ENCODE measurements at regions not wholly inside any gene's neighbourhood (a gene's known extent, or its start where the extent isn't known, plus 50 kb on each side); places are given as distances from the start of the nearest gene placed in this dataset.

- DNase-seq: no peak
- H3K4me2 ChIP-seq (replicated peaks; ENCODE audit: low read depth, low read length, poor library complexity, severe bottlenecking): no peak overlapping the region
- intact Hi-C loops (cut with micrococcal nuclease): no loop called here
- no peaks in the 10 kb centered on the region for H3K9me3 Mint-ChIP-seq (ENCODE audit: insufficient read depth)
- H3K4me3 ChIP-seq (ENCODE audit: control extremely low read depth in 1 of 5, extremely low read depth in 1 of 5, insufficient read depth in 1 of 5, low read depth in 2 of 5, low read length in 4 of 5): no peak overlapping the region
- no peak for ATAC-seq (ENCODE audit: low read depth)
- no peak overlapping the region for H3K4me3 Mint-ChIP-seq
- 81% methylated on average over 5 of the region's 11 CpGs for WGBS (ENCODE audit: insufficient coverage)
- no peaks in the 10 kb centered on the region for H3K4me1 Mint-ChIP-seq
- H3K27ac Mint-ChIP-seq: no peak overlapping the region
- no peaks in the 10 kb centered on the region for H4K20me1 ChIP-seq (ENCODE audit: control insufficient read depth, insufficient read depth, low read length, poor library complexity, severe bottlenecking)
- H2AFZ ChIP-seq (ENCODE audit: insufficient read depth, low read depth, low read length, poor library complexity, severe bottlenecking): no peak overlapping the region
- ChIA-PET CTCF (no interaction called here), POLR2A (no interaction called here)
- no peaks in the 10 kb centered on the region for H3K27me3 ChIP-seq (replicated peaks in 1 of 4; ENCODE audit: control extremely low read depth in 1 of 4, control insufficient read depth in 3 of 4, insufficient read depth in 4 of 4, low read length in 3 of 4)
- H3K9ac ChIP-seq (ENCODE audit: low read length): no peak overlapping the region
- no peaks in the 10 kb centered on the region for H3K27me3 Mint-ChIP-seq
- no peaks in the 10 kb centered on the region for H3K36me3 ChIP-seq (replicated peaks in 1 of 2; ENCODE audit: control extremely low read depth in 1 of 2, control insufficient read depth in 1 of 2, extremely low read depth in 1 of 2, insufficient read depth in 2 of 2, low read length in 1 of 2)
- no peak overlapping the region for H3K27ac ChIP-seq (ENCODE audit: low read length in 2 of 2)
- H3K4me1 ChIP-seq (ENCODE audit: control insufficient read depth in 2 of 2, insufficient read depth in 2 of 2, low read length in 2 of 2): no peaks in the 10 kb centered on the region
- peaks cover 0 to 13% (median 0%) of the 10 kb centered on the region in 3 donors for H3K9me3 ChIP-seq (ENCODE audit: control extremely low read depth in 1 of 3, control insufficient read depth in 2 of 3, insufficient read depth in 1 of 3, low read length in 2 of 3)
- no peaks in the 10 kb centered on the region for H3K79me2 ChIP-seq (ENCODE audit: control insufficient read depth, insufficient read depth, low read length)
- TF ChIP-seq EZH2 (IDR thresholded peaks at IDR 0.05; ENCODE audit: borderline replicate concordance, insufficient read depth, low read depth, low read length, poor library complexity, severe bottlenecking) (no peak), CTCF (IDR thresholded peaks at IDR 0.05) (no peak)
These were observed 359.0 kb downstream of the BRD1 start for GRCh38 chr22:49468487-49469198.

- H4K20me1 ChIP-seq (ENCODE audit: control insufficient read depth, insufficient read depth, low read length, poor library complexity, severe bottlenecking): no peaks in the 10 kb centered on the region
- ATAC-seq (ENCODE audit: low read depth): no peak
- no peak overlapping the region for H3K4me3 ChIP-seq (ENCODE audit: control extremely low read depth in 1 of 5, extremely low read depth in 1 of 5, insufficient read depth in 1 of 5, low read depth in 2 of 5, low read length in 4 of 5)
- no peak for DNase-seq
- Mint-ChIP-seq H3K4me3 (no peak overlapping the region), H3K27ac (no peak overlapping the region), H3K27me3 (no peaks in the 10 kb centered on the region), H3K9me3 (ENCODE audit: insufficient read depth) (no peaks in the 10 kb centered on the region), H3K4me1 (no peaks in the 10 kb centered on the region)
- H3K79me2 ChIP-seq (ENCODE audit: control insufficient read depth, insufficient read depth, low read length): no peaks in the 10 kb centered on the region
- 93% methylated on average over 14 of the region's 17 CpGs for WGBS (ENCODE audit: insufficient coverage)
- intact Hi-C loops (cut with micrococcal nuclease): no loop called here
- H3K9ac ChIP-seq (ENCODE audit: low read length): no peak overlapping the region
- no peak overlapping the region for H3K27ac ChIP-seq (ENCODE audit: low read length in 2 of 2)
- no peak for TF ChIP-seq EZH2 (IDR thresholded peaks at IDR 0.05; ENCODE audit: borderline replicate concordance, insufficient read depth, low read depth, low read length, poor library complexity, severe bottlenecking)
- TF ChIP-seq CTCF (IDR thresholded peaks at IDR 0.05): no peak
- ChIA-PET POLR2A (no interaction called here), CTCF (no interaction called here)
- H3K4me1 ChIP-seq (ENCODE audit: control insufficient read depth in 2 of 2, insufficient read depth in 2 of 2, low read length in 2 of 2): no peaks in the 10 kb centered on the region
- H3K36me3 ChIP-seq (replicated peaks in 1 of 2; ENCODE audit: control extremely low read depth in 1 of 2, control insufficient read depth in 1 of 2, extremely low read depth in 1 of 2, insufficient read depth in 2 of 2, low read length in 1 of 2): no peaks in the 10 kb centered on the region
- no peak overlapping the region for H2AFZ ChIP-seq (ENCODE audit: insufficient read depth, low read depth, low read length, poor library complexity, severe bottlenecking)
- no peak overlapping the region for H3K4me2 ChIP-seq (replicated peaks; ENCODE audit: low read depth, low read length, poor library complexity, severe bottlenecking)
- peaks cover 0 to 11% (median 0%) of the 10 kb centered on the region in 3 donors for H3K9me3 ChIP-seq (ENCODE audit: control extremely low read depth in 1 of 3, control insufficient read depth in 2 of 3, insufficient read depth in 1 of 3, low read length in 2 of 3)
- H3K27me3 ChIP-seq (replicated peaks in 1 of 4; ENCODE audit: control extremely low read depth in 1 of 4, control insufficient read depth in 3 of 4, insufficient read depth in 4 of 4, low read length in 3 of 4): no peaks in the 10 kb centered on the region
These were observed 360.6 kb downstream of the BRD1 start for GRCh38 chr22:49466878-49467595.
